DOHH2 (cell line): ENCODE measurements at regions not wholly inside any gene's neighbourhood (a gene's known extent, or its start where the extent isn't known, plus 50 kb on each side); places are given as distances from the start of the nearest gene placed in this dataset.

ENCODE experiments used
- H3F3A ChIP-seq: fragments of 200-600 bp; sonication (generic), shearing (Covaris generic); 2 replicates; pipeline ENCODE4 v1.6.0; 2016; ENCODE audit warnings: antibody characterized with exemption, mild to moderate bottlenecking; ENCODE audit not compliant: control insufficient read depth, insufficient read depth
- H3K27ac ChIP-seq: fragments of 200-600 bp; sonication (generic); 2 replicates; pipeline ENCODE4 v1.5.1; 2014; ENCODE audit warnings: low read depth, mild to moderate bottlenecking, low read length, moderate library complexity
- H3K27me3 ChIP-seq: fragments of 200-600 bp; sonication (generic); 2 replicates; pipeline ENCODE4 v1.6.1; 2014; ENCODE audit warnings: mild to moderate bottlenecking, low read length, mixed read lengths; ENCODE audit not compliant: control insufficient read depth
- H3K36me3 ChIP-seq: fragments of 200-600 bp; sonication (generic); 2 replicates; pipeline ENCODE4 v1.6.1; 2014; ENCODE audit warnings: mild to moderate bottlenecking, low read length, moderate library complexity, mixed read lengths; ENCODE audit not compliant: control insufficient read depth
- H3K4me1 ChIP-seq: fragments of 200-600 bp; sonication (generic); 2 replicates; pipeline ENCODE4 v1.6.1; 2014; ENCODE audit warnings: mild to moderate bottlenecking, low read length, mixed read lengths; ENCODE audit not compliant: control insufficient read depth
- H3K4me2 ChIP-seq: fragments of 200-600 bp; sonication (generic); 2 replicates; pipeline ENCODE4 v1.6.0; 2014; ENCODE audit warnings: mild to moderate bottlenecking, low read length, moderate library complexity
- H3K4me3 ChIP-seq: fragments of 200-600 bp; sonication (generic); 2 replicates; pipeline ENCODE4 v1.5.1; 2014; ENCODE audit warnings: mild to moderate bottlenecking, low read length, mixed read lengths
- H3K79me2 ChIP-seq: fragments of 200-600 bp; sonication (generic); 2 replicates; pipeline ENCODE4 v1.6.1; 2014; ENCODE audit warnings: mild to moderate bottlenecking, low read length, mixed read lengths; ENCODE audit not compliant: control insufficient read depth
- H3K9me2 ChIP-seq: fragments of 200-600 bp; sonication (generic); replicated peaks from 2 replicates; pipeline ENCODE4 v1.6.1; 2014; ENCODE audit warnings: mild to moderate bottlenecking, low read length, mixed read lengths; ENCODE audit not compliant: control insufficient read depth
- H3K9me3 ChIP-seq: fragments of 200-600 bp; sonication (generic); 2 replicates; pipeline ENCODE4 v1.6.1; 2014; ENCODE audit warnings: antibody characterized with exemption, low read length, mixed read lengths; ENCODE audit not compliant: control insufficient read depth, insufficient read depth
- H4K20me1 ChIP-seq: fragments of 200-600 bp; sonication (generic); 2 replicates; pipeline ENCODE4 v1.6.0; 2014; ENCODE audit warnings: low read depth, mild to moderate bottlenecking, antibody characterized with exemption, low read length, moderate library complexity; ENCODE audit not compliant: control insufficient read depth, insufficient read depth
- EZH2phosphoT487 ChIP-seq: fragments of 200-600 bp; sonication (generic); IDR thresholded peaks from 2 replicates; pipeline ENCODE4 v1.6.1; 2017; ENCODE audit warnings: borderline replicate concordance, mild to moderate bottlenecking, antibody characterized with exemption, low read length, moderate library complexity, mixed read lengths
- TF ChIP-seq, protein P1 (sequence below): fragments of 200-600 bp; sonication (generic); IDR thresholded peaks from one replicate; pipeline ENCODE4 v1.5.1; 2014; ENCODE audit warnings: antibody characterized with exemption, mild to moderate bottlenecking, low read depth, low read length; ENCODE audit not compliant: poor library complexity, severe bottlenecking

DNA sequence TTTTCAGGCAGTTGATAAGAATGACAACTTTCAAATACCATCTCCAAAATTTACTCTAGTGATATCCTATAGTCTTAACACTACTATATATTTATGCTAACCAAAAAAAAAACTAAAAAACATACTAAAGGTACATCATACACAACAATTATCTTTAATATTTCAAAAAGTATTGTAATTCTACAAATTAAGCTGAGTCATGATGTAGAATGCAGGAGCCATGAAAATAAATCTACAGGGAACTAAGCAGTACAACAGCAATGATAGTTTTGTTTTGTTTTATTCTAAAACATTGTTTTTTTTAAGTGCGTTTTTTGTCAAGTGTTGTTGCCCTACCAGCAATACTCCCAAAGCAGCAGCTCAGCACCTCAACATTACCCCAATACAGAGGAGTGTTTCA is 314.3 kb downstream of the FSIP2 start:
- no peaks in the 10 kb centered on the region for H3K9me3 ChIP-seq
- H3K79me2 ChIP-seq: no peaks in the 10 kb centered on the region
- no peak overlapping the region for H3K27ac ChIP-seq
- H4K20me1 ChIP-seq: no peaks in the 10 kb centered on the region
- no peaks in the 10 kb centered on the region for H3K27me3 ChIP-seq
- no peaks in the 10 kb centered on the region for H3K4me1 ChIP-seq
- H3K9me2 ChIP-seq: no peaks in the 10 kb centered on the region
- H3K36me3 ChIP-seq: no peaks in the 10 kb centered on the region
- TF ChIP-seq, protein P1, sequence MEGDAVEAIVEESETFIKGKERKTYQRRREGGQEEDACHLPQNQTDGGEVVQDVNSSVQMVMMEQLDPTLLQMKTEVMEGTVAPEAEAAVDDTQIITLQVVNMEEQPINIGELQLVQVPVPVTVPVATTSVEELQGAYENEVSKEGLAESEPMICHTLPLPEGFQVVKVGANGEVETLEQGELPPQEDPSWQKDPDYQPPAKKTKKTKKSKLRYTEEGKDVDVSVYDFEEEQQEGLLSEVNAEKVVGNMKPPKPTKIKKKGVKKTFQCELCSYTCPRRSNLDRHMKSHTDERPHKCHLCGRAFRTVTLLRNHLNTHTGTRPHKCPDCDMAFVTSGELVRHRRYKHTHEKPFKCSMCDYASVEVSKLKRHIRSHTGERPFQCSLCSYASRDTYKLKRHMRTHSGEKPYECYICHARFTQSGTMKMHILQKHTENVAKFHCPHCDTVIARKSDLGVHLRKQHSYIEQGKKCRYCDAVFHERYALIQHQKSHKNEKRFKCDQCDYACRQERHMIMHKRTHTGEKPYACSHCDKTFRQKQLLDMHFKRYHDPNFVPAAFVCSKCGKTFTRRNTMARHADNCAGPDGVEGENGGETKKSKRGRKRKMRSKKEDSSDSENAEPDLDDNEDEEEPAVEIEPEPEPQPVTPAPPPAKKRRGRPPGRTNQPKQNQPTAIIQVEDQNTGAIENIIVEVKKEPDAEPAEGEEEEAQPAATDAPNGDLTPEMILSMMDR: no peak
- no peak for TF ChIP-seq EZH2phosphoT487
- H3F3A ChIP-seq: no peaks in the 10 kb centered on the region
- H3K4me2 ChIP-seq: no peak overlapping the region
- no peak overlapping the region for H3K4me3 ChIP-seq

DNA sequence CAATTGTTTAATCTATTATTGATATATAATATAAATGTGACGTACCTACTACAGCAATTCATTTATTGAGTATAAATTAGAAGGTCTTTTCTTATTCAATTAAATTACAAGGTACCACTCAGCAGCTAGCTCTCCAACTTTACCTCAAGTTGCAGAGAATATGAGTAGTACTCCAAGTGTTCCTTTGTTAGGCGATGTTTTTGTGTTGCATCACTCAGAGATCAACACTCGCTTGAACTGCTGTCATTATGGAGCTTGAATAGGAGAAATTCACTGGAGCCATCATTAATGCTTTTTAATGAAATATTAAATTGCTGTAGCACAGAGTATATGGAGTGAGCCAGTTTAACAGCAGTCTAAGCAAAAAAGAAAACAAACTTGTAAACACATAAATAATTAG is 320.0 kb downstream of the FSIP2 start:
- no peak overlapping the region for H3K4me3 ChIP-seq
- no peak for TF ChIP-seq EZH2phosphoT487
- TF ChIP-seq, protein P1: no peak
- no peak overlapping the region for H3K27ac ChIP-seq

DNA sequence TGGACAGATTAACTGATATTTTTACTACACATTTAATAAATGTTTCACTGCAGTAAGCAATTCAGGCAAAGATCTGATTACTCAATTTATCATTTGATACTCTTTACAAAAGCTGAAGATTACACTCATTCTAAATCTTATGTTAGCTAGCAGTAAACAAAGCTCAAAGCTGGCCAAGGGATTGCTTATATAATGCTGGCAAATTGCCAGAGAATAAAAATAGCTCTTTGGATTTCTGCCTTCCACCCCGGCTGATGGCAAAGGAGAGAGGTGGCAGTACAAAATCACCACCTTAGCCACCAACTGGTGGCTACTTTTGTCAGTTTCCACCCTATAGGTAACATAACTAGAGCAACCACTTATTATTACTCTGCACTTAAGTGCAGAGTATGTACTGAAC is 320.5 kb downstream of the FSIP2 start:
- no peak overlapping the region for H3K4me2 ChIP-seq
- H3K36me3 ChIP-seq: no peaks in the 10 kb centered on the region
- no peaks in the 10 kb centered on the region for H3K9me3 ChIP-seq
- H3K27me3 ChIP-seq: no peaks in the 10 kb centered on the region
- no peaks in the 10 kb centered on the region for H3F3A ChIP-seq
- TF ChIP-seq EZH2phosphoT487: no peak
- TF ChIP-seq, protein P1: no peak
- no peaks in the 10 kb centered on the region for H3K4me1 ChIP-seq
- H3K79me2 ChIP-seq: no peaks in the 10 kb centered on the region
- H4K20me1 ChIP-seq: no peaks in the 10 kb centered on the region
- no peak overlapping the region for H3K4me3 ChIP-seq
- no peaks in the 10 kb centered on the region for H3K9me2 ChIP-seq
- no peak overlapping the region for H3K27ac ChIP-seq

More for the DNA sequence above, 320.0 kb downstream of the FSIP2 start:
- no peaks in the 10 kb centered on the region for H3K9me3 ChIP-seq
- H3F3A ChIP-seq: no peaks in the 10 kb centered on the region
- no peak overlapping the region for H3K4me2 ChIP-seq
- H3K4me1 ChIP-seq: no peaks in the 10 kb centered on the region
- H4K20me1 ChIP-seq: no peaks in the 10 kb centered on the region
- H3K36me3 ChIP-seq: no peaks in the 10 kb centered on the region
- no peaks in the 10 kb centered on the region for H3K9me2 ChIP-seq
- no peaks in the 10 kb centered on the region for H3K79me2 ChIP-seq
- H3K27me3 ChIP-seq: no peaks in the 10 kb centered on the region
